ENCODE measurements at regions not wholly inside any gene's neighbourhood (a gene's known extent, or its start where the extent isn't known, plus 50 kb on each side); places are given as distances from the start of the nearest gene placed in this dataset.

DNA sequence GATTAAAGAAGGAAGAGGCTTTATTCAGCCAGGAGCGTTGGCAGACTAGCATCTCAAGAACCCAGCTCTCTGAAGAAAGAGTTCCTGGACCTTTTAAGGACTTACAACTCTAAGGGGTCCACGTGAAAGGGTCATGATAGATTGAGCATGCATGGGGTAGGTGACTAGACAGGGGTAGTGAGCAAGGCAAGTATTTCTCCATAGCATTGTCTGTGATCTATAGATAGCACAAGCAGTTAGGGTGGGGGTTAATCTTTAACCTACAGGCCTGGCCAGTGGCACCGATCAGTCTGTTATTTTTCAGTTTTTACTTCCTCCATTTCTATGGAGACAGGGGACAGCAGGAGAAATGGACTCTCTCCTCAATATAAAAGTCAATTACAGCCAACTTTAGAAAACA is 983.7 kb downstream of the SLITRK1 start:
- ATAC-seq (replicated peaks in 1 of 4) = no peak
- no peak overlapping the region for H3K4me3 Mint-ChIP-seq
- ChIA-PET CTCF (no interaction called here), POLR2A (no interaction called here)
- peaks cover 3 to 10% (median 4%) of the 10 kb centered on the region in 3 donors for H3K9me3 Mint-ChIP-seq
- WGBS (ENCODE audit: insufficient coverage) = 57% methylated on average over 1 of the region's 3 CpGs
- no peaks in the 10 kb centered on the region for H3K36me3 ChIP-seq (ENCODE audit: control insufficient read depth in 2 of 2, extremely low read depth in 1 of 2, insufficient read depth in 1 of 2, low read length in 1 of 2)
- no peaks in the 10 kb centered on the region for H3K4me1 ChIP-seq (ENCODE audit: control insufficient read depth in 1 of 2, extremely low read depth in 1 of 2, insufficient read depth in 2 of 2, low read length in 2 of 2)
- H3K27me3 ChIP-seq (replicated peaks in 1 of 2; ENCODE audit: control insufficient read depth in 2 of 2, extremely low read depth in 1 of 2, insufficient read depth in 2 of 2, low read length in 1 of 2) = no peaks in the 10 kb centered on the region
- no peak for DNase-seq
- no peak overlapping the region for H3K27ac ChIP-seq (ENCODE audit: low read length)
- no peaks in the 10 kb centered on the region for H3K27me3 Mint-ChIP-seq
- H3K36me3 Mint-ChIP-seq = no peaks in the 10 kb centered on the region
- peaks cover 2% of the 10 kb centered on the region for H3K9me3 ChIP-seq
- H3K27ac Mint-ChIP-seq = no peak overlapping the region
- H3K4me1 Mint-ChIP-seq = no peaks in the 10 kb centered on the region
- no peak overlapping the region for H3K4me3 ChIP-seq (ENCODE audit: control insufficient read depth in 1 of 2, extremely low read depth in 1 of 2, low read length in 1 of 2)

DNA sequence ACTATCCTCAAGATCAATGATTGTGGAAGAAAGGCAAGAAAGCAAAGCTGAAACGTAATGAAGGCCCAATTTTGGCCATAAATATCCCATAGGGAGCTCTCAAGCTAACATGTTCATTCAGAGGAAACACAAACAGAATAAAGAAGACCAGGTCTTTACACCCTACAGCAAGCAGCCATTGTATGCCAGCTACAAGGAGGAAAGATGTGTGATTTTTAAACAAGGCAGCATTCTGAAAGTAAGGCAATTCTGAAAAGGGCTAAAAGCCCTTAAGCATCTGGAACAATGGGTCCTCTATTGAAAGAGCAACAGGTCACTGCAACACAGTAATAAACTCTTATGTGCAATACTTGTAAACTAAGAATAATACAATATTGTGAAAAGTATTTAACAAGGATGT is 1002.4 kb downstream of the SLITRK1 start:
- Histone ChIP-seq H3K4me3 (ENCODE audit: control insufficient read depth in 1 of 2, extremely low read depth in 1 of 2, low read length in 1 of 2) (no peak overlapping the region), H3K27ac (ENCODE audit: low read length) (no peak overlapping the region), H3K4me1 (ENCODE audit: control insufficient read depth in 1 of 2, extremely low read depth in 1 of 2, insufficient read depth in 2 of 2, low read length in 2 of 2) (no peaks in the 10 kb centered on the region), H3K27me3 (replicated peaks in 1 of 2; ENCODE audit: control insufficient read depth in 2 of 2, extremely low read depth in 1 of 2, insufficient read depth in 2 of 2, low read length in 1 of 2) (no peaks in the 10 kb centered on the region), H3K36me3 (ENCODE audit: control insufficient read depth in 2 of 2, extremely low read depth in 1 of 2, insufficient read depth in 1 of 2, low read length in 1 of 2) (no peaks in the 10 kb centered on the region), H3K9me3 (peaks cover 2% of the 10 kb centered on the region)
- Mint-ChIP-seq H3K36me3 (no peaks in the 10 kb centered on the region), H3K4me3 (no peak overlapping the region), H3K4me1 (no peaks in the 10 kb centered on the region), H3K27ac (no peak overlapping the region), H3K27me3 (no peaks in the 10 kb centered on the region), H3K9me3 (peaks cover 0 to 13% (median 11%) of the 10 kb centered on the region in 3 donors)
- ChIA-PET POLR2A (no interaction called here), CTCF (no interaction called here)
- ATAC-seq (replicated peaks in 1 of 4) (no peak), DNase-seq (no peak)
- no CpG with 5 or more reads among the region's 1 CpG for WGBS (ENCODE audit: insufficient coverage)

DNA sequence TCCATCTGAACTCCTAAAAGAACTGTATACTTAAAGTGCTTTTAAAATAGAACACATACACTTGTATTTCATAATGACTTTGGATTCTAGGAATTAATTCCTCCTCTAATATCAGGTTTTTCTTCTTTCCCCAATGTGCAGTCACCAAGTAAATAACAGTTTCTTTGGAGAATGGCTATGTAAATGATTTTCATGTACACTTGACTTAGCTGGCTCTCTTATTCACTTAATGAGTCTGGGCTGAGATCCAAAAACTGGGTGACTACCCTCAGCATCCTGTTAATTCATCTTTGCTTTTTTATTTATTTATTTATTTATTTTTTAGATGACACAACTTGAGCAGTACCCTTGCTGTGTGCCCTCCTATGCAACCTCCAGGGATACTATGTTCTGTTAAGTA is 1003.7 kb downstream of the SLITRK1 start:
- Mint-ChIP-seq H3K4me1 (no peaks in the 10 kb centered on the region), H3K9me3 (peaks cover 3 to 24% (median 18%) of the 10 kb centered on the region in 3 donors), H3K27ac (no peak overlapping the region), H3K4me3 (no peak overlapping the region), H3K27me3 (no peaks in the 10 kb centered on the region), H3K36me3 (no peaks in the 10 kb centered on the region)
- DNase-seq (no peak), ATAC-seq (replicated peaks in 1 of 4) (no peak)
- Histone ChIP-seq H3K4me1 (ENCODE audit: control insufficient read depth in 1 of 2, extremely low read depth in 1 of 2, insufficient read depth in 2 of 2, low read length in 2 of 2) (no peaks in the 10 kb centered on the region), H3K27me3 (replicated peaks in 1 of 2; ENCODE audit: control insufficient read depth in 2 of 2, extremely low read depth in 1 of 2, insufficient read depth in 2 of 2, low read length in 1 of 2) (no peaks in the 10 kb centered on the region), H3K9me3 (peaks cover 2% of the 10 kb centered on the region), H3K36me3 (ENCODE audit: control insufficient read depth in 2 of 2, extremely low read depth in 1 of 2, insufficient read depth in 1 of 2, low read length in 1 of 2) (no peaks in the 10 kb centered on the region), H3K27ac (ENCODE audit: low read length) (no peak overlapping the region), H3K4me3 (ENCODE audit: control insufficient read depth in 1 of 2, extremely low read depth in 1 of 2, low read length in 1 of 2) (no peak overlapping the region)
- POLR2A ChIA-PET = no interaction called here
- CTCF ChIA-PET = no interaction called here

DNA sequence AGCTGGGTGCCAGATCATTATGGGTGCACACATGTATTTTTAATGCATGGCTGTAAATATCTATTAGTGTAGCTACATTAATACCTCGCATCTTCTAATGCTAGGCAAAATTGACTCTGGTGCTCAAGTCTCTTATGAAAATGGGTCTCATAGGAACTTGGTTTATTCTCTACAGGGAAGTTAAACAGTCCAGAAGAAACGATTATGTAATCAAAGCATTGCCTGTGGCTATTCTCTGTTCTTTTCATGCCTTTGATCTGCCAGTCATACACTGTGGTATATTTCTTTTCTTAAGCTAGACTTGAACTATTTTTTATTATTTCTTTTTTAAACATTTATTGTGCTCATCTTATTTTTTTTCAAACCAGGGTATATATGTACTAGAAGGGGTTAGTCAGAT is 1015.0 kb downstream of the SLITRK1 start:
- 100% methylated on average over 1 of the region's 2 CpGs for WGBS (ENCODE audit: insufficient coverage)
- POLR2A ChIA-PET = interaction anchor here in 1 of 2 donors (0.7 kb wide), 1 partner anchor 10 kb away, joined by 4 read pairs; no protein-coding TSS in a partner anchor
- H3K36me3 Mint-ChIP-seq = no peaks in the 10 kb centered on the region
- Histone ChIP-seq H3K9me3 (no peaks in the 10 kb centered on the region), H3K27ac (ENCODE audit: low read length) (no peak overlapping the region), H3K4me3 (ENCODE audit: control insufficient read depth in 1 of 2, extremely low read depth in 1 of 2, low read length in 1 of 2) (no peak overlapping the region), H3K27me3 (replicated peaks in 1 of 2; ENCODE audit: control insufficient read depth in 2 of 2, extremely low read depth in 1 of 2, insufficient read depth in 2 of 2, low read length in 1 of 2) (no peaks in the 10 kb centered on the region), H3K36me3 (ENCODE audit: control insufficient read depth in 2 of 2, extremely low read depth in 1 of 2, insufficient read depth in 1 of 2, low read length in 1 of 2) (no peaks in the 10 kb centered on the region), H3K4me1 (ENCODE audit: control insufficient read depth in 1 of 2, extremely low read depth in 1 of 2, insufficient read depth in 2 of 2, low read length in 2 of 2) (no peaks in the 10 kb centered on the region)
- CTCF ChIA-PET = no interaction called here
- H3K4me1 Mint-ChIP-seq = no peaks in the 10 kb centered on the region
- H3K4me3 Mint-ChIP-seq = no peak overlapping the region
- H3K9me3 Mint-ChIP-seq = peaks cover 4 to 8% (median 7%) of the 10 kb centered on the region in 3 donors
- no peak overlapping the region for H3K27ac Mint-ChIP-seq
- DNase-seq (no peak), ATAC-seq (replicated peaks in 1 of 4) (no peak)
- no peaks in the 10 kb centered on the region for H3K27me3 Mint-ChIP-seq

DNA sequence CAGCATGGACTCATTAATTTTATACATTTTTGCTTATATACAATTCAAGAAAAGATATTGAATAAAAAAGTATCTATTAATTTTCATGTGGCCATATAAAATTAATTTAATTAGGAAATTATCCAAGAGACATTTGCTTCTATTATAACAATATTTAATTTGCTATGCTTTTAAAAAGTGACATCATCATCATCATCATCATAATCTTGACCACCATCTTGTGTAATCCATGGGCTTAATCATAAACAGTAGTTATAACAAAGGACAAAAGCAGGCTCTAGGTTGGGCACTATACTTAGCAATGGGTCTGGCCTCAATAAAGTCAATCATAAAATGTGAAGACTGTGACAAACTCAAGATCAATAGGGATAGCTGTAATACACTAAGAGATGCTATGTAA is 1031.6 kb downstream of the SLITRK1 start:
- DNase-seq (no peak), ATAC-seq (replicated peaks in 1 of 4) (no peak)
- Histone ChIP-seq H3K36me3 (ENCODE audit: control insufficient read depth in 2 of 2, extremely low read depth in 1 of 2, insufficient read depth in 1 of 2, low read length in 1 of 2) (no peaks in the 10 kb centered on the region), H3K4me3 (ENCODE audit: control insufficient read depth in 1 of 2, extremely low read depth in 1 of 2, low read length in 1 of 2) (no peak overlapping the region), H3K4me1 (ENCODE audit: control insufficient read depth in 1 of 2, extremely low read depth in 1 of 2, insufficient read depth in 2 of 2, low read length in 2 of 2) (no peaks in the 10 kb centered on the region), H3K27ac (ENCODE audit: low read length) (no peak overlapping the region), H3K27me3 (replicated peaks in 1 of 2; ENCODE audit: control insufficient read depth in 2 of 2, extremely low read depth in 1 of 2, insufficient read depth in 2 of 2, low read length in 1 of 2) (no peaks in the 10 kb centered on the region), H3K9me3 (no peaks in the 10 kb centered on the region)
- ChIA-PET POLR2A (no interaction called here), CTCF (no interaction called here)
- Mint-ChIP-seq H3K4me3 (no peak overlapping the region), H3K27ac (no peak overlapping the region), H3K9me3 (peaks cover 4 to 24% (median 21%) of the 10 kb centered on the region in 3 donors), H3K4me1 (no peaks in the 10 kb centered on the region), H3K27me3 (no peaks in the 10 kb centered on the region), H3K36me3 (no peaks in the 10 kb centered on the region)

DNA sequence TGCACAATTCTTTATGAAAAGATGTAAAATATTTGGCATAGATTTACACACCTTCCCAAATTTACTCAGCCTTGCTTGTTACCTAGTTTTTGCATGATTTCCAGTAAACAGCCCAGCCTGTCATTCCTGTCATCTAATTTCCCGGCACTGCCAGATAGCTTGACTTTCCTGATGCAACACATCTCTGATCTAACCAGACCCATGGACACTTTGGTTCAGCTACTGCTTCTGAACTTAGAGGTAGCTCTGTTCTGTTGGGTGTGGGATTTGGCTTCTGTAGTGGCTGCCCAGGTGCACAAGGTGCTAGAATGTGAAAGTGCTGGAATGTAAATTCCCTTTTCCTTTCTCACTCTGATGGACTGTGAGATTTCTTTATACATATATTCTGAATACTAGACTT is 1033.5 kb downstream of the SLITRK1 start:
- H3K27me3 ChIP-seq (replicated peaks in 1 of 2; ENCODE audit: control insufficient read depth in 2 of 2, extremely low read depth in 1 of 2, insufficient read depth in 2 of 2, low read length in 1 of 2) = no peaks in the 10 kb centered on the region
- H3K4me3 ChIP-seq (ENCODE audit: control insufficient read depth in 1 of 2, extremely low read depth in 1 of 2, low read length in 1 of 2) = no peak overlapping the region
- WGBS (ENCODE audit: insufficient coverage) = no CpG with 5 or more reads among the region's 1 CpG
- H3K27ac ChIP-seq (ENCODE audit: low read length) = no peak overlapping the region
- Mint-ChIP-seq H3K4me1 (no peaks in the 10 kb centered on the region), H3K36me3 (no peaks in the 10 kb centered on the region), H3K27ac (no peak overlapping the region), H3K27me3 (no peaks in the 10 kb centered on the region), H3K4me3 (no peak overlapping the region), H3K9me3 (peaks cover 0 to 33% (median 17%) of the 10 kb centered on the region in 3 donors)
- H3K4me1 ChIP-seq (ENCODE audit: control insufficient read depth in 1 of 2, extremely low read depth in 1 of 2, insufficient read depth in 2 of 2, low read length in 2 of 2) = no peaks in the 10 kb centered on the region
- no peaks in the 10 kb centered on the region for H3K9me3 ChIP-seq
- ATAC-seq (replicated peaks in 1 of 4) = no peak
- no peaks in the 10 kb centered on the region for H3K36me3 ChIP-seq (ENCODE audit: control insufficient read depth in 2 of 2, extremely low read depth in 1 of 2, insufficient read depth in 1 of 2, low read length in 1 of 2)
- DNase-seq = no peak
- ChIA-PET POLR2A (no interaction called here), CTCF (no interaction called here)

DNA sequence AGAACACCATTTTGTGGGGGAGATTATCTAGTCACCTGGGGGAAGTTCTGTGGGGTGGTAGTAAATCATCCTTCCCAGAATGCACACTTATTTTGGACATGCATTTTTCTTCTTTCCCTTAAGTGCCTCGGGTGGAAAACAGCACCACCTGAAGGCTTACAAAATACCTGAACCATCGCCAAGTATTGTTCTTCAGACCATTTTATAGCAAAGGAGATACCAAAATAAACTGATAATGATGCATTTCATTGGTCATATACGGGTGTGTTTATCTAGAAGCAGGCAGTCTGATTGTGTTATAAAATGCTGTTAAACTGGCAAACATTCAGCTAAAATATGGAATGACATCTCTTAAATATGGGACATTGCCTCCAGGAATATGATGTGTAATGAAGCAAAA is 1034.7 kb downstream of the SLITRK1 start:
- Histone ChIP-seq H3K9me3 (peaks cover 2% of the 10 kb centered on the region), H3K4me1 (ENCODE audit: control insufficient read depth in 1 of 2, extremely low read depth in 1 of 2, insufficient read depth in 2 of 2, low read length in 2 of 2) (no peaks in the 10 kb centered on the region), H3K27ac (ENCODE audit: low read length) (no peak overlapping the region), H3K27me3 (replicated peaks in 1 of 2; ENCODE audit: control insufficient read depth in 2 of 2, extremely low read depth in 1 of 2, insufficient read depth in 2 of 2, low read length in 1 of 2) (no peaks in the 10 kb centered on the region), H3K4me3 (ENCODE audit: control insufficient read depth in 1 of 2, extremely low read depth in 1 of 2, low read length in 1 of 2) (no peak overlapping the region), H3K36me3 (ENCODE audit: control insufficient read depth in 2 of 2, extremely low read depth in 1 of 2, insufficient read depth in 1 of 2, low read length in 1 of 2) (no peaks in the 10 kb centered on the region)
- DNase-seq (no peak), ATAC-seq (replicated peaks in 1 of 4) (no peak)
- Mint-ChIP-seq H3K9me3 (peaks cover under 1 to 31% (median 12%) of the 10 kb centered on the region in 3 donors), H3K27ac (no peak overlapping the region), H3K36me3 (no peaks in the 10 kb centered on the region), H3K4me1 (no peaks in the 10 kb centered on the region), H3K27me3 (no peaks in the 10 kb centered on the region), H3K4me3 (no peak overlapping the region)
- ChIA-PET POLR2A (no interaction called here), CTCF (no interaction called here)
- WGBS (ENCODE audit: insufficient coverage) = 80% methylated on average over 1 of the region's 3 CpGs
